ENCODE measurements at regions not wholly inside any gene's neighbourhood (a gene's known extent, or its start where the extent isn't known, plus 50 kb on each side); places are given as distances from the start of the nearest gene placed in this dataset.

- TF ChIP-seq CTCF (IDR thresholded peaks at IDR 0.05; ENCODE audit: insufficient read depth, low read length, poor library complexity, severe bottlenecking) (no peak), EZH2phosphoT487 (conservative IDR thresholded peaks at IDR 0.05; ENCODE audit: low read length) (no peak)
Observed at GRCh38 chr2:59302683-59303082, 1061.6 kb upstream of the FANCL start.
